Aorta (tissue), 5 donors: ENCODE measurements at regions not wholly inside any gene's neighbourhood (a gene's known extent, or its start where the extent isn't known, plus 50 kb on each side); places are given as distances from the start of the nearest gene placed in this dataset.
"Not testable (repeated sequence)": the region's sequence is repeated elsewhere in the genome, so short reads cannot be mapped to it uniquely, and the experiment has no call there.

Experiments
- ATAC-seq: fragments of 200-7000 bp; cut with Tn5 transposase; one replicate; pipeline ENCODE4 v1.9.1; 2022; ENCODE audit warnings: moderate library complexity; ENCODE audit not compliant: low FRiP score
- DNase-seq, 2 donors: peaks; one replicate each; pipeline ENCODE4 v3.0.0-alpha.2; 2020
- H3K27ac ChIP-seq, 2 donors: one replicate each; pipeline ENCODE4 v1.5.1; 2013; ENCODE audit warnings: low read length in 2 of 2, mild to moderate bottlenecking in 2 of 2, moderate library complexity in 2 of 2, control low read depth in 1 of 2, inconsistent platforms in 1 of 2, low read depth in 1 of 2
- H3K27me3 ChIP-seq, 2 donors: one replicate each; pipeline ENCODE4 v1.6.1; 2013; ENCODE audit warnings: control low read depth in 1 of 2, low read length in 1 of 2, mild to moderate bottlenecking in 1 of 2, moderate library complexity in 1 of 2; ENCODE audit not compliant: insufficient read depth in 2 of 2, control insufficient read depth in 1 of 2
- H3K36me3 ChIP-seq, 2 donors: one replicate each; pipeline ENCODE4 v1.6.1; 2013; ENCODE audit warnings: control low read depth in 1 of 2, low read length in 1 of 2, mild to moderate bottlenecking in 1 of 2; ENCODE audit not compliant: insufficient read depth in 2 of 2, control insufficient read depth in 1 of 2
- H3K4me1 ChIP-seq, 2 donors: one replicate each; pipeline ENCODE4 v1.6.1; 2013; ENCODE audit warnings: low read length in 2 of 2, control low read depth in 1 of 2, mild to moderate bottlenecking in 1 of 2, moderate library complexity in 1 of 2; ENCODE audit not compliant: insufficient read depth in 2 of 2, control insufficient read depth in 1 of 2
- H3K4me3 ChIP-seq, 2 donors: one replicate each; pipeline ENCODE4 v1.5.1; 2013; ENCODE audit warnings: low read length in 2 of 2, control low read depth in 1 of 2, mild to moderate bottlenecking in 1 of 2
- H3K9me3 ChIP-seq: one replicate; pipeline ENCODE4 v1.6.1; 2013; ENCODE audit warnings: mild to moderate bottlenecking, low read length; ENCODE audit not compliant: control insufficient read depth
- WGBS, 2 donors: extraction: QIAGEN DNeasy Blood & Tissue Kit; methylation state at CpG; one replicate each; pipeline ENCODE4 v1.1.7; 2013; 5-methylcytosine and 5-hydroxymethylcytosine counted together
- intact Hi-C, 2 donors: fragments of 100-400 bp; cut with DNase I; formaldehyde crosslinking; loops; one replicate each; pipeline versions ENCODE4 v1.14.2 to v1.15.0; 2022
- donor health status: healthy with polysubstance abuse.
- donor health status: Bipolar disorder and iron deficiency.
- donor health status: DM: no; HTN: no; CAD: no.
- donor health status: DM: no; HTN: no; CAD: no.
- donor health status: DM: yes; HTN: yes; CAD: no.

DNA sequence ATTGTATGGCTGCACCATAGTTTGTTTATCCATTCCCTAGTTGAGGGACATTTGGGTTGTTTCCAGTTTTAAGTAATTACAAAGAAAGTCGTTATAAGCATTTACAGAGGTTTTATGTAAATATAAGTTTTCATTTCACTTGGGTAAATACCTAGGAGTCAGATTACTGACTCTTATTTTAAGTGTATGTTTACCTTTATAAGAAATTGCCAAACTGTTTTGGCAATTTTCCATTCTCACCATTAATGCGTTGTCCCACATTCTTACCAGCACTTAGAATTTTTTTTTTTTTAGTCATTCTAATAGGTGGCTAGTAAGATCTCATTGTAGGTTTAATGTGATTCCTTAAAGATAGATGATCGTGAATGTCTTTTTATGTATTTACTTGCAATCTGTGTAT lies 121.5 kb upstream of the NR3C2 start:
- no peak overlapping the region for H3K4me3 ChIP-seq

DNA sequence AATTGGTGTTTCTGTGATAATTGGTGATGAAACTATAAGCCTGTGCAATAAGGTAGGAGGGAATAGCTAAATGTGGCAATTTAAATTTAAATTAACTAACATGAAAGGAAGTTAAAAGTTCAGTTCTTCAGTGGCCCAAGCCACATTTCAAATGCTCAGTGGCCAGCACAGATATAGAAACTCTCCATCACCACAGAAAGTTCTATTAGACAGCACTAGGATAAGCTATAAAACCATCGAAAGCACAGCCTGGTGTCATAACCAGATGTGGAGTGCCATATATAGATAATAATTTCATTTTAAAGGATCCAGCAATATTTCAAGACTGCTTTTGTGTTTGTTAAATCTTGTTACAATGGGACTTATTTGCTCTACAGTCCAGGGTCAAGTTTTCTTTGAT lies 119.3 kb upstream of the NR3C2 start:
- ATAC-seq (no peak), DNase-seq (no peak)
- Histone ChIP-seq H3K27me3 (no peaks in the 10 kb centered on the region), H3K9me3 (no peaks in the 10 kb centered on the region), H3K4me1 (no peaks in the 10 kb centered on the region), H3K36me3 (no peaks in the 10 kb centered on the region), H3K27ac (no peak overlapping the region), H3K4me3 (no peak overlapping the region)
- intact Hi-C loops = no loop called here
- WGBS, 2 donors = 69 to 79% methylated on average over 1 of the region's 1 CpG

More for the DNA sequence above, 121.5 kb upstream of the NR3C2 start:
- DNase-seq (no peak), ATAC-seq (no peak)
- Histone ChIP-seq H3K27ac (no peak overlapping the region), H3K9me3 (no peaks in the 10 kb centered on the region), H3K27me3 (no peaks in the 10 kb centered on the region), H3K36me3 (no peaks in the 10 kb centered on the region), H3K4me1 (no peaks in the 10 kb centered on the region)
- intact Hi-C loops = no loop called here
- WGBS, 2 donors = 68% methylated on average over 3 of the region's 3 CpGs

DNA sequence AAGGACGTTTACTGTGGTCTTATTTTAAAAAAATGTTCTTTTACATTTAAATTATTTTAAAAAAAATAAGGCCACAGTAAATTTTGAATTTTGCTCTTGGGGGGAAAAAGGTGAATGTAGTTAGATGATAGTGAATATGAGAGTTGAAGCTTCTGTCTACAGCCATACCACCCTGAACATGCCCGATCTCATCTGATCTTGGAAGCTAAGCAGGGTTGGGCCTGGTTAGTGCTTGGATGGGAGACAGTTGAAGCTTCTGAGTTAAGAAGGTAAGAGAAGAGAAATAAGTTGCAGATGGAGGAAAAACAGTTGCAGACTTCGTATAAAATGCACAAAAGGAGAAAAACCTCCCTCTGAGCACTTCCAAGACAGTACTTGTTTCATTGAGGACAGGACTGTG lies 115.6 kb upstream of the NR3C2 start:
- Histone ChIP-seq H3K4me1 (no peaks in the 10 kb centered on the region), H3K9me3 (no peaks in the 10 kb centered on the region), H3K27ac (no peak overlapping the region), H3K27me3 (no peaks in the 10 kb centered on the region), H3K36me3 (no peaks in the 10 kb centered on the region), H3K4me3 (no peak overlapping the region)
- intact Hi-C loops = no loop called here
- no peak for DNase-seq
- WGBS, 2 donors = 81 to 85% methylated on average over 3 of the region's 3 CpGs
- ATAC-seq = no peak

DNA sequence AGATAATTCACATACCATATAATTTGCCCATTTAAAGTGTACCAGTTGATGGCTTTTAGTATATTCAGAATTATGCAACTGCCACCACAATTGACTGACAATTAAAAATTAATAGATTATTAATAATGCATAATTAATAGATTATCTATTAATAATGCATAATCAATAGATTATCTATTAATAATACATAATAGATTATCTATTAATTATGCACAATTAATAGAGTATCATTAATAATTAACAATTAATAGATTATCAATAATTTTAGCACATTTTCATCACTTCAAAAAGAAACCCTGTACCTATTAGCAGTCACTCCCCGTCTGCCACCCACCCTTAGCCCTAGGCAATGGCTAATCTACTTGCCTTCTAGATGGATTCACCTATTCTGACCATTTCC lies 108.6 kb upstream of the NR3C2 start:
- H3K4me1 ChIP-seq = no peaks in the 10 kb centered on the region
- WGBS, 2 donors = 92 to 93% methylated on average over 1 of the region's 1 CpG
- H3K27me3 ChIP-seq = no peaks in the 10 kb centered on the region
- DNase-seq (no peak), ATAC-seq (no peak)
- intact Hi-C loops = no loop called here
- H3K36me3 ChIP-seq = no peaks in the 10 kb centered on the region
- H3K9me3 ChIP-seq = no peaks in the 10 kb centered on the region
- H3K4me3 ChIP-seq = no peak overlapping the region
- no peak overlapping the region for H3K27ac ChIP-seq

DNA sequence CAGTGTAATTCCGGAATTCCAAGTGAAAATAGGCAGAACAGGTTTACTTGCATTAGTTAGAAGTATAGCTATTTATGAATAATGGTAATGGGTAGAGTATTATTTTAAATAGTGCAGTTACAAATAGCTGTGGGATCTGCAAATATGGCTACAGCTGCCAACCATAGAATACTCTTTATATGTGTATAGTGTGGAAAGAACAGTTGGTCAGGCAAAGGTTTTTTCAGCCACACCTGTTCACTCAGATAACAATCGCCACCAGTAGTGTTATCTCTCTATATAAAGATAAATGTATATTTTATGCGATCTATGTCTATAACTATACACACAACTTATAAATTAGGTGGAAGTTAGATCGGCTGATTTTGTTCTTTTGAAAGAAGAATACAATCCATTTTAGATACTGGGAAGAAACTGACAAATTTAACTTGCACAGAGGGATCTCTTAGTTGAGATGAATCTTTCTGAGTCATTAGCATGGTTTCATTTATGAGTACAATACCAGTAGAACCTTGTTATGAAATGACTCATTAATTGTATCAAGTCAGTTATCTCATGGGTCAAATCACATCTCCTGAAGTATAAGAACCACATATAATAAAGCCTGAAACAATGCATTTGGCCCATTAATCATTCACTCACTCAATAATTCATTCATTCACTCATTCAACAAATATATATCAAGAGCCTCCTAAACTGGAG lies 100.9 kb upstream of the NR3C2 start:
- Histone ChIP-seq H3K4me3 (no peak overlapping the region), H3K9me3 (no peaks in the 10 kb centered on the region), H3K27me3 (no peaks in the 10 kb centered on the region), H3K27ac (no peak overlapping the region), H3K36me3 (no peaks in the 10 kb centered on the region), H3K4me1 (no peaks in the 10 kb centered on the region)
- WGBS, 2 donors = 87 to 93% methylated on average over 4 of the region's 4 CpGs
- intact Hi-C loops = no loop called here
- ATAC-seq (no peak), DNase-seq (no peak)

DNA sequence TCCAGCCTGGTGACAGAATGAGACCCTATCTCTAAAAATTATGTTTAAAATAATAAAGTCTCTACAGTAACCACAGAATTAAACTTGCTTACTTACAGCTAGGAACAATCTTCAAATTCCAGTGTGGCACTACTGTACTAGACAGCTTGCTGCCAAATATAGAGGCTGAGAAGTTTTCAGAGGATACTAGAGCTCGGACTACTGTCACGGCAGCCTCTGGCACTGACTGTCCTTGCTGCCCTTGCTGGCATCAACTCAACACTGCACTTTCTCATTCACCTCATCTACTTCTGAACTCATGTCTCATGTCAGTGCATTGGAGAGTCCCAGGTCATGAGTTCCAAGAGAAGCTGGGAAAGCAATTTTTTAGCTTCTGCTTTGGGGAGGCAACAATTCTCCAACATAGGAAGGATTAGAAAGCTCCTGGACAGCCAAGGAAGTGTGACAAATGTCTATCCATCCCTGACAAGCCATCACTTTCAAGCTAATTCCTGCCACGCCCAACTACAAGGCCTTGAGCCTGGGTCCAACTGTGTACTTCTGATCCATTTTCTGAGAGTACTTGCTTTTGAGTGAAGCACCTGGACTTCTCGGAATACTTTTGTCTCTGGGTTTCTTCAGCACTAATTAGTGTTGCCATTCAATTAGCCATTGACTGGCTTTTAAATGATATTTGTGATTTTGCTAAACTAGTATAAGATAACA lies 98.6 kb upstream of the NR3C2 start:
- ATAC-seq = no peak

DNA sequence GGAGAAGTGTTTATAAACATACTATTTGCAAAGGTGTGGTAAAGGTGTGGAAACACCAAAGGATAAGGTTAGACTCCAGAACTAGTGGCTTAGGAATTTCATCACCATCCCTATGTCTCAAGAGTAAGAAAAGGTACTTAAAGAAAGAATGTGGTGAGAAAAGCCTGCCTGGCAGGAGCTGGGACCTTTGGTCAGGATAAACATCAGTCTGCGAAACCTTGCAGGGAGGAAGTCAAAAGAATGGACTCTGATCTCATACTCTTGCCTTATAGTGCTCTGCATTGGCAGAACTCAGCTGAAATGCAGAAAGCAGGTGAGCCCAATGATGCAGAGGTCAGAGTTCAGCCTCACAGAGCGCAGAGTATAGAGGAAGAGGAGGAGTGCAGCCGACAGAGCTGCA lies 97.2 kb upstream of the NR3C2 start:
- 83% methylated on average over 3 of the region's 3 CpGs for WGBS, 2 donors
- ATAC-seq = no peak
- intact Hi-C loops = no loop called here

More for the DNA sequence above, 98.6 kb upstream of the NR3C2 start:
- Histone ChIP-seq H3K27me3 (no peaks in the 10 kb centered on the region), H3K4me3 (no peak overlapping the region), H3K4me1 (no peaks in the 10 kb centered on the region), H3K36me3 (no peaks in the 10 kb centered on the region), H3K27ac (no peak overlapping the region), H3K9me3 (no peaks in the 10 kb centered on the region)
- 55 to 65% methylated on average over 4 of the region's 4 CpGs for WGBS, 2 donors
- no peak for DNase-seq
- intact Hi-C loops = no loop called here

DNA sequence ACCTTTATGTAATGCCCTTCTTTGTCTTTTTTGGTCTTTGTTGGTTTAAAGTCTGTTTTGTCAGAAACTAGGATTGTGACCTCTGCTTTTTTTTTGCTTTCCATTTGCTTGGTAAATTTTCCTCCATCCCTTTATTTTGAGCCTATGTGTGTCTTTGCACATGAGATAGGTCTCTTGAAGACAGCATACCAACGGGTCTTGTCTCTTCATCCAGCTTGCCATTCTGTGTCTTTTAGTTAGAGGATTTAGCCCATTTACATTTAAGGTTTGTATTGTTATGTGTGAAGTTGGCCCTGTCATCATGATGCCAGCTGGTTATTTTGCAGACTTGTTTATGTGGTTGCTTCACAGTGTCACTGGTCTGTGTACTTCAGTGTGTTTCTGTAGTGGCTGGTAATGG lies 91.6 kb upstream of the NR3C2 start:
- H3K9me3 ChIP-seq, intact Hi-C loops, H3K4me3 ChIP-seq, ATAC-seq, H3K4me1 ChIP-seq, H3K27ac ChIP-seq, H3K27me3 ChIP-seq, H3K36me3 ChIP-seq, DNase-seq: not testable (repeated sequence)
- 86 to 100% methylated on average over 1 of the region's 1 CpG for WGBS, 2 donors

More for the DNA sequence above, 97.2 kb upstream of the NR3C2 start:
- no peak overlapping the region for H3K4me3 ChIP-seq
- H3K27ac ChIP-seq = no peak overlapping the region
- H3K4me1 ChIP-seq = no peaks in the 10 kb centered on the region
- peaks cover 7% of the 10 kb centered on the region for H3K9me3 ChIP-seq
- no peak for DNase-seq
- no peaks in the 10 kb centered on the region for H3K27me3 ChIP-seq
- H3K36me3 ChIP-seq = no peaks in the 10 kb centered on the region

DNA sequence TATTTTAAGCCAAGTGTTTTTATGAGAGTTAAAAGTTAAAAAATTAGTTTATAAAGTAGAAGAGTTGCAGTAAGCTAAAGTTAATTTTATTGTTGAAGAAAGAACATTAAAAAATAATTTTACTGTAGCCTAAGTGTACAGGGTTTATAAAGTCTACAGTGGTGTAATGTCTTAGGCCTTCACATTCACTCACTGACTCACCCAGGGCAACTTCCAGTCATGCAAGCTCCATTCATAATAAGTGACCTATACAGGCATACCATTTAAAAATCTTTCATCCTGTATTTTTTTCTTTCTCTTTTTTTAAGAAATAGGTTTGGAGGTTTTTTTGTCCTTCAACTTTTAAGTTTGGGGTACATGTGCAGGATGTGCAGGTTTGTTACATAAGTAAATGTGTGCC lies 87.9 kb upstream of the NR3C2 start:
- Histone ChIP-seq H3K4me3 (no peak overlapping the region), H3K27me3 (no peaks in the 10 kb centered on the region), H3K27ac (no peak overlapping the region), H3K36me3 (no peaks in the 10 kb centered on the region), H3K4me1 (no peaks in the 10 kb centered on the region), H3K9me3 (peaks cover 3% of the 10 kb centered on the region)
- intact Hi-C loops = no loop called here
- ATAC-seq = no peak
- DNase-seq = no peak
